GM21619 (cell line): ENCODE measurements at regions not wholly inside any gene's neighbourhood (a gene's known extent, or its start where the extent isn't known, plus 50 kb on each side); places are given as distances from the start of the nearest gene placed in this dataset.
"Not testable (repeated sequence)": the region's sequence is repeated elsewhere in the genome, so short reads cannot be mapped to it uniquely, and the experiment has no call there.

Source experiments
- ATAC-seq: cut with Tn5 transposase; IDR thresholded peaks from one replicate; pipeline ENCODE4 v1.9.1; 2021; ENCODE audit not compliant: unreplicated experiment

GRCh38 chr3:25895031-25895430 lies 105.1 kb downstream of the OXSM start:
- no peak for ATAC-seq

GRCh38 chr3:25895443-25895842 lies 105.6 kb downstream of the OXSM start:
- ATAC-seq, result no peak

- no peak for ATAC-seq
Measured at GRCh38 chr3:25897019-25897418, 107.1 kb downstream of the OXSM start.

GRCh38 chr3:25899352-25900101 lies 109.6 kb downstream of the OXSM start:
- no peak for ATAC-seq

GRCh38 chr3:25900161-25900560 lies 110.3 kb downstream of the OXSM start:
- no peak for ATAC-seq

GRCh38 chr3:25901796-25902195 lies 111.9 kb downstream of the OXSM start:
- no peak for ATAC-seq

- ATAC-seq, result no peak
Measured at GRCh38 chr3:25902586-25902985, 112.7 kb downstream of the OXSM start.

- no peak for ATAC-seq
Measured at GRCh38 chr3:25903371-25904129, 113.7 kb downstream of the OXSM start.

- no peak for ATAC-seq
Measured at GRCh38 chr3:25904206-25904605, 114.3 kb downstream of the OXSM start.

GRCh38 chr3:25906132-25906906 lies 116.4 kb downstream of the OXSM start:
- no peak for ATAC-seq

- no peak for ATAC-seq
Measured at GRCh38 chr3:25907081-25907480, 117.2 kb downstream of the OXSM start.

- no peak for ATAC-seq
Measured at GRCh38 chr3:25910105-25910504, 120.2 kb downstream of the OXSM start.

- no peak for ATAC-seq
Measured at GRCh38 chr3:25910997-25911396, 121.1 kb downstream of the OXSM start.

GRCh38 chr3:25911525-25912295 lies 121.8 kb downstream of the OXSM start:
- no peak for ATAC-seq

GRCh38 chr3:25913179-25913578 lies 123.3 kb downstream of the OXSM start:
- no peak for ATAC-seq

GRCh38 chr3:25915673-25916072 lies 125.8 kb downstream of the OXSM start:
- no peak for ATAC-seq

- no peak for ATAC-seq
Measured at GRCh38 chr3:25916321-25916720, 126.4 kb downstream of the OXSM start.

- ATAC-seq, result not testable (repeated sequence)
Measured at GRCh38 chr3:25931967-25932366, 142.1 kb downstream of the OXSM start.

- no peak for ATAC-seq
Measured at GRCh38 chr3:25938566-25939325, 148.9 kb downstream of the OXSM start.

GRCh38 chr3:25940935-25941334 lies 151.0 kb downstream of the OXSM start:
- ATAC-seq, result no peak
